ENCODE measurements at regions not wholly inside any gene's neighbourhood (a gene's known extent, or its start where the extent isn't known, plus 50 kb on each side); places are given as distances from the start of the nearest gene placed in this dataset.

GRCh38 chr3:161884830-161885229 lies 388.2 kb downstream of the OTOL1 start:
- Mint-ChIP-seq H3K36me3 (ENCODE audit: low read depth) (no peaks in the 10 kb centered on the region), H3K27me3 (no peaks in the 10 kb centered on the region), H3K27ac (no peak overlapping the region), H3K4me1 (ENCODE audit: low read depth) (no peaks in the 10 kb centered on the region), H3K4me3 (no peak overlapping the region), H3K9me3 (peaks cover 16% of the 10 kb centered on the region)
- ATAC-seq (ENCODE audit: poor library complexity) (no peak), DNase-seq (no peak)
- H3K4me1 ChIP-seq (ENCODE audit: insufficient read depth, low read length): no peaks in the 10 kb centered on the region
- ChIA-PET POLR2A (no interaction called here), CTCF (no interaction called here)
- H3K27me3 ChIP-seq (ENCODE audit: control insufficient read depth in 1 of 2, insufficient read depth in 2 of 2, low read length in 2 of 2): no peaks in the 10 kb centered on the region
- intact Hi-C loops (cut with DNase I, micrococcal nuclease): no loop called here
- H3K4me3 ChIP-seq (ENCODE audit: low read length): no peak overlapping the region
- H3K9me3 ChIP-seq (ENCODE audit: control insufficient read depth in 1 of 2, insufficient read depth in 1 of 2, low read length in 2 of 2): peaks cover 0 to 11% of the 10 kb centered on the region in 2 experiments
- no peak overlapping the region for H3K27ac ChIP-seq (ENCODE audit: low read depth in 1 of 2, low read length in 2 of 2)
- H3K36me3 ChIP-seq (ENCODE audit: insufficient read depth, low read length): no peaks in the 10 kb centered on the region
- no peak for TF ChIP-seq CTCF (IDR thresholded peaks at IDR 0.05)

- Mint-ChIP-seq H3K27ac (no peak overlapping the region), H3K27me3 (no peaks in the 10 kb centered on the region), H3K9me3 (peaks cover 9% of the 10 kb centered on the region), H3K4me1 (ENCODE audit: low read depth) (no peaks in the 10 kb centered on the region), H3K4me3 (no peak overlapping the region), H3K36me3 (ENCODE audit: low read depth) (no peaks in the 10 kb centered on the region)
- POLR2A ChIA-PET: no interaction called here
- no peaks in the 10 kb centered on the region for H3K27me3 ChIP-seq (ENCODE audit: control insufficient read depth in 1 of 2, insufficient read depth in 2 of 2, low read length in 2 of 2)
- H3K4me1 ChIP-seq (ENCODE audit: insufficient read depth, low read length): no peaks in the 10 kb centered on the region
- H3K27ac ChIP-seq (ENCODE audit: low read depth in 1 of 2, low read length in 2 of 2): no peak overlapping the region
- H3K4me3 ChIP-seq (ENCODE audit: low read length): no peak overlapping the region
- H3K9me3 ChIP-seq (ENCODE audit: control insufficient read depth in 1 of 2, insufficient read depth in 1 of 2, low read length in 2 of 2): peaks cover 0 to 7% of the 10 kb centered on the region in 2 experiments
- intact Hi-C loops (cut with DNase I, micrococcal nuclease): no loop called here
- no peak for ATAC-seq (ENCODE audit: poor library complexity)
- H3K36me3 ChIP-seq (ENCODE audit: insufficient read depth, low read length): no peaks in the 10 kb centered on the region
- DNase-seq: peak in 1 of 14 experiments; percentile 4
- TF ChIP-seq CTCF (IDR thresholded peaks at IDR 0.05): no peak
- CTCF ChIA-PET: no interaction called here
Observed at GRCh38 chr3:161890147-161890625, 393.6 kb downstream of the OTOL1 start.

- Histone ChIP-seq H3K36me3 (ENCODE audit: insufficient read depth, low read length) (no peaks in the 10 kb centered on the region), H3K27me3 (ENCODE audit: control insufficient read depth in 1 of 2, insufficient read depth in 2 of 2, low read length in 2 of 2) (no peaks in the 10 kb centered on the region), H3K4me3 (ENCODE audit: low read length) (no peak overlapping the region), H3K9me3 (ENCODE audit: control insufficient read depth in 1 of 2, insufficient read depth in 1 of 2, low read length in 2 of 2) (peaks cover 0 to 5% of the 10 kb centered on the region in 2 experiments), H3K27ac (ENCODE audit: low read depth in 1 of 2, low read length in 2 of 2) (no peak overlapping the region), H3K4me1 (ENCODE audit: insufficient read depth, low read length) (no peaks in the 10 kb centered on the region)
- CTCF ChIA-PET: no interaction called here
- Mint-ChIP-seq H3K27me3 (no peaks in the 10 kb centered on the region), H3K36me3 (ENCODE audit: low read depth) (no peaks in the 10 kb centered on the region), H3K4me1 (ENCODE audit: low read depth) (no peaks in the 10 kb centered on the region), H3K27ac (no peak overlapping the region), H3K4me3 (no peak overlapping the region), H3K9me3 (peaks cover 1% of the 10 kb centered on the region)
- TF ChIP-seq CTCF (IDR thresholded peaks at IDR 0.05): no peak
- DNase-seq (no peak), ATAC-seq (ENCODE audit: poor library complexity) (no peak)
- intact Hi-C loops (cut with DNase I, micrococcal nuclease): no loop called here
- POLR2A ChIA-PET: no interaction called here
Observed at GRCh38 chr3:161893972-161894371, 397.4 kb downstream of the OTOL1 start.

All from CD4-positive, alpha-beta T cell (primary cell).